Esophagus muscularis mucosa (tissue), 4 donors: ENCODE measurements at regions not wholly inside any gene's neighbourhood (a gene's known extent, or its start where the extent isn't known, plus 50 kb on each side); places are given as distances from the start of the nearest gene placed in this dataset.

Experiments used
- DNase-seq: peaks from one replicate; pipeline ENCODE4 v3.0.0-alpha.2; 2017; ENCODE audit errors: extremely low spot score
- H3K27ac ChIP-seq, 4 donors: fragments of 200-600 bp; sonication (generic); replicated peaks in 1 of 4; 1 replicate in 3 of 4; 2 replicates in 1 of 4; pipeline ENCODE4 v1.5.1; 2016 to 2019; ENCODE audit warnings: mild to moderate bottlenecking in 1 of 4
- H3K27me3 ChIP-seq, 4 donors: fragments of 200-600 bp; sonication (generic); one replicate each; pipeline versions ENCODE4 v1.5.1 to v1.6.0; 2016 to 2019
- H3K36me3 ChIP-seq, 4 donors: fragments of 200-600 bp; sonication (generic); one replicate each; pipeline ENCODE4 v1.5.1; 2016 to 2019
- H3K4me1 ChIP-seq, 4 donors: fragments of 200-600 bp; sonication (generic); one replicate each; pipeline ENCODE4 v1.5.1; 2016 to 2019
- H3K4me3 ChIP-seq, 4 donors: fragments of 200-600 bp; sonication (generic); 1 replicate in 2 of 4; 2 replicates in 2 of 4; pipeline ENCODE4 v1.5.1; 2016 to 2019; ENCODE audit warnings: mild to moderate bottlenecking in 4 of 4, moderate library complexity in 1 of 4
- H3K9me3 ChIP-seq, 4 donors: fragments of 200-600 bp; sonication (generic); 1 replicate in 3 of 4; 2 replicates in 1 of 4; pipeline ENCODE4 v1.5.1; 2016 to 2019
- CTCF ChIP-seq, 3 experiments: fragments of 200-600 bp in 2 of 3; fragments of 450-650 bp in 1 of 3; sonication (generic) in 2 of 3; IDR thresholded peaks; one replicate each; pipeline ENCODE4 v1.5.1; 2017 to 2019; ENCODE audit warnings: antibody characterized with exemption in 3 of 3, mild to moderate bottlenecking in 2 of 3, moderate library complexity in 1 of 3
- EP300 ChIP-seq: sonication (generic); formaldehyde crosslinking; IDR thresholded peaks from one replicate; pipeline ENCODE4 v1.6.1; 2017; ENCODE audit warnings: antibody characterized with exemption
- POLR2A ChIP-seq: fragments of 450-650 bp; IDR thresholded peaks from one replicate; pipeline ENCODE4 v1.6.1; 2017; ENCODE audit warnings: antibody characterized with exemption, moderate library complexity, mild to moderate bottlenecking, low read depth
- POLR2AphosphoS5 ChIP-seq, 2 donors: sonication (generic); formaldehyde crosslinking; IDR thresholded peaks; one replicate each; pipeline ENCODE4 v1.6.1; 2017; ENCODE audit warnings: antibody characterized with exemption in 2 of 2
- WGBS: methylation state at CpG from one replicate; pipeline ENCODE4 v1.1.5; 2018; 5-methylcytosine and 5-hydroxymethylcytosine counted together
- intact Hi-C: fragments of 100-400 bp; cut with DNase I; formaldehyde crosslinking; loops from one replicate; pipeline ENCODE4 v1.15.1; 2023

GRCh38 chr2:160602073-160602472 is 108.5 kb upstream of the RBMS1 start:
- Histone ChIP-seq H3K9me3 (no peaks in the 10 kb centered on the region), H3K27me3 (no peaks in the 10 kb centered on the region), H3K4me3 (no peak overlapping the region), H3K4me1 (no peaks in the 10 kb centered on the region), H3K36me3 (no peaks in the 10 kb centered on the region), H3K27ac (no peak overlapping the region)
- no peak for TF ChIP-seq EP300
- TF ChIP-seq CTCF (IDR thresholded peaks at IDR 0.05) = no peak
- TF ChIP-seq POLR2A = no peak
- no peak for TF ChIP-seq POLR2AphosphoS5 (IDR thresholded peaks at IDR 0.05)
- no peak for DNase-seq
- intact Hi-C loops = no loop called here
- 100% methylated on average over 2 of the region's 2 CpGs for WGBS

GRCh38 chr2:160603771-160604510 is 110.3 kb upstream of the RBMS1 start:
- H3K4me3 ChIP-seq = no peak overlapping the region
- WGBS = 85% methylated on average over 3 of the region's 3 CpGs
- H3K36me3 ChIP-seq = no peaks in the 10 kb centered on the region
- peaks cover 0 to 5% (median 0%) of the 10 kb centered on the region in 4 donors for H3K4me1 ChIP-seq
- intact Hi-C loops = no loop called here
- no peak overlapping the region for H3K27ac ChIP-seq
- DNase-seq = no peak
- H3K27me3 ChIP-seq = no peaks in the 10 kb centered on the region
- no peak for TF ChIP-seq CTCF (IDR thresholded peaks at IDR 0.05)
- TF ChIP-seq EP300 = no peak
- no peak for TF ChIP-seq POLR2AphosphoS5 (IDR thresholded peaks at IDR 0.05)
- TF ChIP-seq POLR2A = no peak
- no peaks in the 10 kb centered on the region for H3K9me3 ChIP-seq

GRCh38 chr2:160606341-160606740 is 112.7 kb upstream of the RBMS1 start:
- Histone ChIP-seq H3K4me3 (no peak overlapping the region), H3K4me1 (peaks cover 0 to 5% (median 0%) of the 10 kb centered on the region in 4 donors), H3K27me3 (no peaks in the 10 kb centered on the region), H3K27ac (no peak overlapping the region), H3K9me3 (no peaks in the 10 kb centered on the region), H3K36me3 (no peaks in the 10 kb centered on the region)
- TF ChIP-seq CTCF (IDR thresholded peaks at IDR 0.05) (no peak), EP300 (no peak), POLR2AphosphoS5 (IDR thresholded peaks at IDR 0.05) (no peak)
- intact Hi-C loops = no loop called here
- no peak for DNase-seq
- 96% methylated on average over 1 of the region's 1 CpG for WGBS

GRCh38 chr2:160608599-160608998 is 115.0 kb upstream of the RBMS1 start:
- no peak overlapping the region for H3K4me3 ChIP-seq
- H3K27me3 ChIP-seq = no peaks in the 10 kb centered on the region
- TF ChIP-seq POLR2A (no peak), POLR2AphosphoS5 (IDR thresholded peaks at IDR 0.05) (no peak), EP300 (no peak), CTCF (IDR thresholded peaks at IDR 0.05) (no peak)
- no peak for DNase-seq
- H3K4me1 ChIP-seq = peaks cover 0 to 5% (median 0%) of the 10 kb centered on the region in 4 donors
- H3K36me3 ChIP-seq = no peaks in the 10 kb centered on the region
- H3K9me3 ChIP-seq = no peaks in the 10 kb centered on the region
- intact Hi-C loops = no loop called here
- 55% methylated on average over 1 of the region's 1 CpG for WGBS
- H3K27ac ChIP-seq = no peak overlapping the region

- Histone ChIP-seq H3K27me3 (no peaks in the 10 kb centered on the region), H3K27ac (no peak overlapping the region), H3K9me3 (no peaks in the 10 kb centered on the region), H3K4me1 (peaks cover 0 to 5% (median 0%) of the 10 kb centered on the region in 4 donors), H3K36me3 (no peaks in the 10 kb centered on the region), H3K4me3 (no peak overlapping the region)
- intact Hi-C loops = no loop called here
- no peak for DNase-seq
- 61% methylated on average over 1 of the region's 1 CpG for WGBS
- TF ChIP-seq EP300 (no peak), POLR2AphosphoS5 (IDR thresholded peaks at IDR 0.05) (no peak), CTCF (IDR thresholded peaks at IDR 0.05) (no peak), POLR2A (no peak)
These were observed 115.7 kb upstream of the RBMS1 start for GRCh38 chr2:160609346-160609745.
